ENCODE measurements at regions not wholly inside any gene's neighbourhood (a gene's known extent, or its start where the extent isn't known, plus 50 kb on each side); places are given as distances from the start of the nearest gene placed in this dataset.

- Histone ChIP-seq H3K4me2 (ENCODE audit: insufficient read depth, insufficient read length, low read length) (no peak overlapping the region), H2BK20ac (ENCODE audit: low read depth, low read length, poor library complexity, severe bottlenecking) (no peak overlapping the region), H4K20me1 (ENCODE audit: control insufficient read depth, insufficient read depth, insufficient read length) (no peaks in the 10 kb centered on the region), H3K27me3 (ENCODE audit: insufficient read depth, low read length) (no peaks in the 10 kb centered on the region), H3T11ph (ENCODE audit: low read length) (no peak overlapping the region), H3K14ac (ENCODE audit: insufficient read depth, low read length) (no peak overlapping the region), H2BK120ac (ENCODE audit: low read depth, low read length, poor library complexity, severe bottlenecking) (no peak overlapping the region), H2BK12ac (ENCODE audit: insufficient read length, low read depth, low read length) (no peak overlapping the region), H2AK5ac (ENCODE audit: insufficient read length, low read length) (no peak overlapping the region), H3K18ac (ENCODE audit: insufficient read length, low read depth, low read length) (no peak overlapping the region), H2BK5ac (ENCODE audit: insufficient read length, low read length) (no peak overlapping the region), H3K9me3 (ENCODE audit: control insufficient read depth, low read depth, low read length) (no peaks in the 10 kb centered on the region), H3K4ac (ENCODE audit: low read depth, low read length) (no peak overlapping the region), H3K27ac (ENCODE audit: insufficient read length, low read depth, low read length) (no peak overlapping the region), H4K8ac (replicated peaks; ENCODE audit: insufficient read length, low read depth, low read length) (no peak overlapping the region), H3K23me2 (ENCODE audit: insufficient read length, low read depth, low read length, poor library complexity, severe bottlenecking) (no peaks in the 10 kb centered on the region), H2BK15ac (ENCODE audit: low read depth, low read length) (no peak overlapping the region), H3K9ac (ENCODE audit: extremely low read depth, insufficient read length, low read length) (no peak overlapping the region), H3K23ac (ENCODE audit: insufficient read length, low read depth, low read length) (no peak overlapping the region), H4K91ac (ENCODE audit: insufficient read length, low read depth, low read length) (no peak overlapping the region), H3K79me1 (ENCODE audit: insufficient read depth, low read depth, low read length, poor library complexity, severe bottlenecking) (no peaks in the 10 kb centered on the region), H3K79me2 (ENCODE audit: insufficient read depth, low read length) (no peaks in the 10 kb centered on the region), H4K5ac (ENCODE audit: insufficient read length, low read depth, low read length) (no peak overlapping the region), H3K56ac (ENCODE audit: insufficient read length, low read depth, low read length) (no peak overlapping the region), H2AFZ (ENCODE audit: low read length) (no peak overlapping the region), H3K4me1 (ENCODE audit: insufficient read depth, low read length) (no peaks in the 10 kb centered on the region)
- no peaks in the 10 kb centered on the region for H3K36me3 Mint-ChIP-seq (ENCODE audit: insufficient read depth in 1 of 3, low read depth in 3 of 3)
- TF ChIP-seq CTCF (conservative IDR thresholded peaks at IDR 0.05), result no peak
- H3K27me3 Mint-ChIP-seq (ENCODE audit: low read depth), result no peaks in the 10 kb centered on the region
- H3K4me1 Mint-ChIP-seq, result peaks cover 7 to 10% of the 10 kb centered on the region in 2 experiments; a peak in 3 of 4 replicates
- no peak for DNase-seq
- no peaks in the 10 kb centered on the region for H3K9me3 Mint-ChIP-seq
- WGBS (ENCODE audit: extremely low coverage, insufficient read length, low lambda C conversion rate), result no CpG with 5 or more reads among the region's 1 CpG
- H3K4me3 Mint-ChIP-seq, result no peak overlapping the region
- H3K27ac Mint-ChIP-seq, result no peak overlapping the region
These were observed 280.0 kb upstream of the E2F7 start for GRCh38 chr12:77345336-77345735.
